HG02981 (cell line): ENCODE measurements at regions not wholly inside any gene's neighbourhood (a gene's known extent, or its start where the extent isn't known, plus 50 kb on each side); places are given as distances from the start of the nearest gene placed in this dataset.

Source experiments
- ATAC-seq: cut with Tn5 transposase; IDR thresholded peaks from one replicate; pipeline ENCODE4 v1.9.1; 2021; ENCODE audit warnings: mild to moderate bottlenecking, moderate library complexity; ENCODE audit not compliant: unreplicated experiment

DNA sequence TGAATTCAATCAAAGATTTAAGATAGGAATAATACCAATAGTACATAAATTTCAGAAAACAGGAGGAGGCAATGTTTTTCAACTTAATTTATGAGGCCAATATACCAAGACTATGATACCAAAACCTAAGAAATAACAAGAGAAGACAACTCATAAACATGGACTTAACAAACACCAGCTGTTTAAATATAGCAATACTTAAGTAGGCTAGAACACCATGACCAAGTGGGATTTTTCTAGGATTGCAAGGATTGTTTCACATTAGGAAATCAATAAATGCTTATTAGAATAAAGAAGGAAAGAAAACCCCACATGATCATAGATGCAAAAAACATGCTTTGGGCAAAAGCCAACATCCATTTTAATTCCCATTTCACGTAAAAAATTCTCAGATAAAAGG is 355.1 kb downstream of the EPM2A start:
- no peak for ATAC-seq

DNA sequence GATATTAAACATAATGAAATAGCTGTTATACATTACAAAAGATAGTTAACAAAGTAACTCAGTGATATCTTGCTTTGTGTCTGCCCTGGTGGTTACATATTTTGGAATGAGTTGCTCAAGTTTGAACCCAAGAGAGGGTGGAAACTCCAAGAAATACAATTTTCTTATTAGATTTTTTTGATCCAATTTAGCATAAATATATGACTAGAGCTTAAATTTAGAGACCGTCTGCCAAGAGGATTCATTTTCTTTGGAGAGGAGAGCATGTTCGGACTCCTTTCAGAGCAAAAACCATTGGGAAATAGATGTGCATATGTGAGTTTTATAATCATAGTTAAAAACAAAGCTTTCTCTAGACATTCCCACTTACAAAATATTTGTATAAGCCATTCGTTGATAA is 353.4 kb downstream of the EPM2A start:
- no peak for ATAC-seq

DNA sequence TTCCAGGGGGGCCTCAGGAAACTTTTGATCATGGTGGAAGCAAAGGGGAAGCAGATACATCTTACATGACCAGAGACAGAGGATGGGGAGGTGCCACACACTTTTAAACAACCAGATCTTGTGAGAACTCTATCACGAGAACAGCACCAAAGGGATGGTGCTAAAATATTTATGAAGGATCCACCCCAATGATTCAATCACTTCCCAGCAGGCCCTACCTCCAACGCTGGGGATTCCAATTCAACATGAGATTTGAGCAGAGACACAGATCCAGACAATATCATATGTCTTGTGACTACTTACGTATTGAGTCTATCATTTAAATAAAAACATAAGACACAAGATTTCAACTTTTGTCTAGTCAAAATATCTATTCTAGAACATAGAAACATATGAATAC is 351.9 kb downstream of the EPM2A start:
- ATAC-seq, result no peak

DNA sequence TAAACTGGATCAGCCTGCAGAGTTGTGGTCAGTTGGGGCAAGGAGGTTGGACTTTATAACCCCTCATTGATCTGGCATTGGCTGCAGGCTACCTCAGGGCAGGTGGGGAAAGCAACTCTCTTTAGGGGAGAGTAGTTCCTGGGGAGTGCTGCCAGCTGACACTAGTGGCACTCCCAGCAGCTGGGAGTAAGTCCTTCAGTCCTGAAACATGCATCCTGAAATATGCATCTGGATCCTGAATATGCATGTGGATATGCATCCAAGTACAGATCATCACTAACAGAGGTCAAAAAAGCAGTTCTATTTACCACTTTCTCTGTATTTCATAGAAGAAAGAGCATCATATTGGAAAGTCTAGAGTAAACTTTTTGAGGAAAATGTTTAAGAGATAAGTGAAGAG is 350.8 kb downstream of the EPM2A start:
- no peak for ATAC-seq

DNA sequence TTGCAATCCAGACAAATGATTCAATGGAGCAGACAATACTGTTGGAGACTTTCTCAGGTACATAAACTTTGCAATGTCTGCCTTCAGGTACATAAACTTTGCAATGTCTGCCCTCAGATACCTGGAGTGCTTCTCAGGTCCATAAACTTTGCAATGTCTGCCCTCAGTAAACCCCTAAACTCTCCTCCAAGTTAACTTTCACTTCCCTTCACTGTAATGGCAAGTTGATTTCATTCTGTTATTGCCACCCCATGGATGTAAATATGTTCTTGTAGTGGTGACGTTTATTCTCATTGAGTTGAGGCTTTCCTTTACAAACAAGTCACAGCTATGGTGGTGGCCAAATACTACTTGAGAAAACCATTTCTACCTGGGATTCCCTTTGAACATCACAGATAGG is 338.8 kb downstream of the EPM2A start:
- ATAC-seq, result no peak

DNA sequence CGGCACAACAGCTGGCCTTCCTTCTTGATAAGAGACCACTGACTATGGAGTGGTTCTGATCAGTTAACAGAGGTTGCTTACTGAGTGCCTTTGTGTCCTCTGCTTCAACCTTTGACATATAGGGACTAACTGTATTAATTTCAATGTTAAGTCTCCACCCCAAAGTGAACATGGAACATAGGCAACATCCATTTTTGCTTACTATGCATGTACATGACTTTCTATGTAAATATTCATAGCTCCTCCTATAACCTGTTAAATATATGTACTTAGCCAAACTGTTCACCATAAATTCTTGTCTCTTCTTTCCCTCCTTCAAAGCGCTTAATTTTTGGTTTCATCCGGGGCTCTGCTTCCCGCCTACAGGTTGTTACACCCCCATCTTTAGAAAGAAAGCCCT is 334.8 kb downstream of the EPM2A start:
- ATAC-seq, result no peak

DNA sequence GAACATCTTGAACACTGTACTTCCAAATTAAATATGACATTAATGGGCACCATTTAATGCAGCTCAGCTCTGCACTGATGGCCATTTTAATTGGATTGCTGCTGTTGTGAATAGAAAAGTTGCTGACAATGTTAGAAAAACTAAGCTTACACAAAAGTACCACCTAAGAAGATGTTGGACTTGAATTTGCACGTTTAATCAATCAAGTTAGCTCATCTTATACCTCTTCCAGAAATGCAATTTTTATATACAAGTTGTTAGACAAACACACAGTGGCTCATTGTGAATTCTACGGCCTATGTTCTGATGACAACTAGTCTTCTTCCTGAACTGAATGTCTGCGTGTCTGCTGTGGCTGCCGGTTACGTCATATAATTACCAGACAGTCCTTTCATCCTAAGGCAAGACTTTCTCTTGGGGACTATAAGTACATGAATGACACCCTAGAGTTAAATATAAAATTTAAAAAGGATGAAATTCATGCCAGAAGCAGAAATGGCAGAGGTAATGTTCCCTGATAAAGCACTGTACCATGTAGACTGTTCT is 330.2 kb downstream of the EPM2A start:
- no peak for ATAC-seq

DNA sequence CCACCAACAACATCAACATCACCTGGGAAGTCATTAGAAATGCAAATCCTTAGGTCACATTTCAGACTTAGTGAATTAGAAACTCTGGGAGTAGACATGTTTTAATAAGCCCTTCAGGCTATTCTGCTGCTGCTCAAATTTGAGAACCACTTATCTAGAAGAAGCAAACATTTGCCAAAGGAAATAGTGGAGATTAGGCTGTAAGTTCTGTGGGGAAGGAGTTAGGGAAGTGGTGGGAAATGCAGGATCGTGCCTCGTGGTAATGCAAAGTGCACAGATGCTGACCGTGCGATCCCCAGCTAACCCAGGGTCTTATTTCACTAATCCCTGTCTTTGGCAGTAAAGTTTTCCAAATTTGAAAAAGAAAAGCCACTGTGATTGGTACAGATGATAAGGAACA is 328.5 kb downstream of the EPM2A start:
- ATAC-seq, result no peak

DNA sequence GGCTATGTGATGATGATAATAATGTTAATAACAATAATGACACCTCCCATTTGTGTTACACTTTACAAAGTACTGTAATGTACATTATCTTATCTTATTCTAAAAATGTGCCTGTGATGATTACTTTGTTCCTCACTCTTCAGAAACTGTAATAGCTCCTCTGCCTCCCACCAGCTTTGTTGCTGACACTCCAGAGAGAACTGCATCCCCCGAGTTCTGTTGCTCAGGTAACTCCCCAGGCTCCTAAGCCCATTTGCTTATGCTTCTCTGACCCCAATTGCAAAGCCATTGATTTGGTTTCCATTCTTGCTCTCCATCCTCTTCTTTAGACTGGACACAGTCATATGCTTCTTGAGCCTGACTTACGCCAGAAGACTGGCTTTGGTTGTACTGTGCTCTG is 319.7 kb downstream of the EPM2A start:
- ATAC-seq, result no peak

DNA sequence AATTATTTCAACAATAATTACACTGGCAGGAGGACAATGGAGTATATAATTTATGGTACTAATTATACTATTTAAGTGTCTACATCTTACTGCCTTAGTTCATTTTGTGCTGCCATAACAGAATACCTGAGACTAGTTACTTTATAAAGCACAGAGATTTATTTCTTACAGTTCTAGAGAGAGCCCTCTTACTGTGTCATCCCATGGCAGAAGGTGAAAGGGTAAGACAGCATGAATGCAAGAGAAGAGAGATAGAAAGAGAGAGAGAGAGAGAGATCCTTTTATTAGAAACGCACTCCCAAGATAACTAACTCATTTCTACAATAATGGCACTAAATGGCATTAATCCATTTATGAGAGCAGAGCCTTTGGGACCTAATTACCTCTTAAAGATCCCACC is 314.7 kb downstream of the EPM2A start:
- ATAC-seq, result no peak

DNA sequence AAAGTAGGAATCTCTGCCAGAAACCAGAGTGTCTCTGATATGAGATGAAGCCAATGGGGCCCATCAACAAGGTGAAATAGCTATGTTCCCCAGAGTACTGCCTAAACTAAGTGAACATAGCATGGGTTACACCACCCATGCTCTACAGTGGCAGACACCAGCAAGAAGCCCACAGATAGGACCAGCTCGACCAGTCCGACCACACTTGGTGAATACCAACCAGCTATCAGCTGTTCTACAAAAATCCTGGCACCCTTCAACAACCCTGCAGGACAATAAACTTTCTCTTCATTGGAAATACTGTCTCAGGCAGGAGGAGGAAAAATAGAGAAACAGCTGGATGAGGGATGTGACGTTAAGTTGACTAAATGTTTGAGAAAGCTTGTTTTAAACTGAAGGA is 311.4 kb downstream of the EPM2A start:
- no peak for ATAC-seq

DNA sequence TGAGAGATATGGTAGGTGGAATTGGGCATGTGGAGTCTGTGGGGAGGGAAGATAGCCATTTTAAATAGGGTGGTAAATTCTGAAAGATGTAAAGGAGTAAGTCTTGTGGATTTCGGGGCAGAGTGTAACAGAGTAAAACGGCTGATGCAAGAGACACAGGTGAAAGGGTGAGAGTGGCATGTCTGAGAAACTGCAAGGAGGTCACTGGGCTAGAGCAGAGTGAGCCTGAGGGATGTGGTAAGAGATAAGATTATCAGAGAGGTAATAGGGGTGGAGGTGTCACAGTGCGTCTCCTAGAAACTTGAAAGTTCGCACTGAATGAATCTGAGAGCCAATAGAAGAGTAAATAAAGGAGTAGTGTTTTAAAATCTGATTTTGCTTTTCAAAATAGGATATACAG is 308.1 kb downstream of the EPM2A start:
- no peak for ATAC-seq

DNA sequence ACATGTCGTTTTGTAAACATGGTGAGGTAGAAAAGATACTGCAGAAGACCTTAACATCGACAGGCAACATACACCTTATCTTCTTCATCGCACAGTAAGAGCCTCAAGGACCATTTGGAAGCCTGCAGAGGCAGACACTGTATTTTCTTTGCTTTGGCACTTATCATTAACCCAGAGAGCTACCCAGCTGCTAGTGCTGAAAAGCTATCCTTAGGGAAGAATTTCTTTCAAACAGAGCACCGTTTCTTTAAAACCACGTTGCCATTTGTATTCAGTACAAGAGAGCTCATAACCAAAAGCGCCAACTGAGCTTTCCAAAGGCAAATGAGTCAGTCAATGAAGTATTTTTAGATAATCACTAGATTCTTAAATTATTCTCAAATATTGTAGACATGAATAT is 306.6 kb downstream of the EPM2A start:
- no peak for ATAC-seq

DNA sequence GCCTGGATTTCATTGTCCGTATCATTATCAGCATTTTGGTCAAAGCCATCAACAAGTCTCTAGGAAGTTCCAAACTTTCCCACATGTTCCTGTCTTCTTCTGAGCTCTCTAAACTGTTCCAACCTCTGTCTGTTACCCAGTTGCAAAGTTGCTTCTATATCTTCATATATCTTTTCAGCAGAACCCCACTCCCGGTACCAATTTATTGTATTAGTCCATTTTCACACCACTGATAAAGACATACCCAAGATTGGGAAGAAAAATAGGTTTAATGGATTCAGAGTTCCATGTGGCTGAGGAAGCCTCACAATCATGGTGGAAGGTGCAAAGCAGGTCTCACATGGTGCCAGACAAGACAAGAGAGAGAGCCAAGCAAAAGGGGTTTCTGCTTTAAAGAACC is 293.2 kb downstream of the EPM2A start:
- ATAC-seq, result no peak

DNA sequence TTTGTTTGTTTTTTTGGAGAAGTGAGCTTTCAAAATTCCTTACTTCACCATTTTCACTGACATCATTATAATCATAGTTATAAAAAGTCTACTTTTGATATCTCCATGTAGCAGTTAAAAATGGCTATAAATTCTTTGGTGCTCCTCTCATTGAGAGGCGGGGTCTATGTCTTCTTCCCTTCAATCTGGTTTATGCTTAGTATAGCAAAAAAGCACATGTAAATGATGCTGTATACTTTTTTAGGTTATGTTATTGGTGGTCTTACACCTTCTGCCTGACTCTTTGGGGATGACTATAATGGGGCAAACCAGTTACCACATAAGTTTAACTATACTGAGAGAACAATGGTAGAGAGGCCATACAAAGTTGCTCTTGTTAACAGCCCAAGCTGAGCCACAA is 289.6 kb downstream of the EPM2A start:
- ATAC-seq, result no peak

DNA sequence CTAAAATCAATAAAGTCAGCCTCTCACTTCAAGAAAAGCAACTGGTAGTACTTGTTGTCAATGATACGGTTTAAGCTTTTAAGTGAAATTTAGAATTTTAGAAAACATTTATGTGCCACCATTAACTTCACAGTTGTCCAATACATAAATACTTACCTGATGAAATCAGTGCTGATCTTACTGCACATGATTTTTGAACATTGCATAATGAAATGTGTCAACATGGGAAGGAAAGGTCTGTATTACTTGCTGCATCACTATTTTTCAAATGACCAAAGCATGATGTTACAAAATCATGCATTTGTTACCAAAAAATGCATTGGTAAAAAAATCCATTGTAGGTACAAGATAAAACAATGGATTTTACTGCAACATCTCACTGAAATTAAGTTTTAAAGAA is 284.3 kb downstream of the EPM2A start:
- ATAC-seq, result no peak

DNA sequence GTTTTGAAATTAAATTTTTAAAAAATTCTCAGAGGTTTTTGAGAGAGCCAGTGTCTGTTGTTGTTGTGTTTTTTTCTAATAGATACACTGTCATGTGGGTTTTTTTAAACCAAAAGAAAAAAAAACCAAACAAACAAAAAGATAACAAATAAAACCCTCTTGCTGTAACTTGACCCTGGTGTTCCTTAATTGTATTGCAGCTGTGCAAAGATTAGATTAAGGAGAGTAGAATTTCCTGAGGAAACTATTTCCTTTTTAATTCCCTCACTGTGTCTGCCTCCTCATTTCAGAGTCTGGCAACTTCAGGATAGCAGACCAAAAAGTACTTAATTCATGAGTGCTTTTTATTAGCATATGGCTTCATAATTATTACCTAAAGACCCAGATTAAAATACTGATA is 281.9 kb downstream of the EPM2A start:
- ATAC-seq, result no peak

DNA sequence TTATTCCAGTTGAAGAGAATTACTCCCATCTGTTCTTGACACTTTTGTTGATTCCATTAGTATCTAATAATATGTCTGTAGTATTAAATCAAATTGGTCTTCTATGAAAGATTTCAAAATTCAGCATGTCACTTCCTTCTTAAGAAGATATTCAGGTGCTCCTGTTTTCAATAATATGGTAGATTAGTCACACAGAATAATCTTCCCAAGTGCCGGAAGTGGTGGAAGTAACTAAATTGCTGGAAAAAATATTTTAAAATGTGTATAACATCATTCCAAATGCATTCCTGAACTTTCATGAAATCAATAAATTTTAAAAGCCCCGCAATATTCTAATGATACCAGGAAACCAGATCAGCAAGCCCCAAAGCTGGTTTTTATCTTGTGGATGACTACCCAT is 281.3 kb downstream of the EPM2A start:
- no peak for ATAC-seq

DNA sequence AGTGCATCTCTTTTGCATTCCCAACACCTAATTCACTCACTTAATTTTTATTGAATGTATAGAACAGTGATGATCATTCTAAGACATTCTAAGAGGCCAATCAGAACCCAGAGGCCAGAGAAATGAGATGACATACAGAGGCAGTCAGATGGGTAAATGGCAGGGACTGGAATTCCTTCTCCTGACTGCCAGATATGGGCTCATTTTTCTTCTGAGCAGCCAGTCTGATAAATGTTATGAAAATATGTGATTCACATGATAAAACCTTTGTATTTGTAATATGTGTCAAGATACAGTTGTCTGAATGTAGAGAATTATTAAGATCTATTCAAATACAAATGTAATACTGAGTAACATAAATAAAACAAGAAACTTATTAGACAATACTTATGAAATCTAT is 277.8 kb downstream of the EPM2A start:
- ATAC-seq, result no peak

DNA sequence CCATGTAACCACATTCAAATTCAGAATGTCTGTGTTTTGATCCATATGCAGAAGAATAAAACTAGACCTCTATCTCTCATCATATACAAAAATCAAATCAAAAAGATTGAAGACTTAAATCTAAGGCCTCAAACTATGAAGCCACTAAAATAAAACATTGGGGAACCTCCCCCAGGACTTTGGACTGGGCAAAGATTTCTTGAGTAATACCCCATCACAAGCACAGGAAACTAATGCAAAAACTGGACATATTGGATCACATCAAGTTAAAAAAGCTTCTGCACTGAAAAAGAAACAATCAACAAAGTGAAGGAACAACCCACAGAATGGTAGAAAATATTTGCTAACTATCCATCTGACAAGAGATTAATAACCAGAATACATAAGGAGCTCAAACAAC is 266.8 kb downstream of the EPM2A start:
- no peak for ATAC-seq

DNA sequence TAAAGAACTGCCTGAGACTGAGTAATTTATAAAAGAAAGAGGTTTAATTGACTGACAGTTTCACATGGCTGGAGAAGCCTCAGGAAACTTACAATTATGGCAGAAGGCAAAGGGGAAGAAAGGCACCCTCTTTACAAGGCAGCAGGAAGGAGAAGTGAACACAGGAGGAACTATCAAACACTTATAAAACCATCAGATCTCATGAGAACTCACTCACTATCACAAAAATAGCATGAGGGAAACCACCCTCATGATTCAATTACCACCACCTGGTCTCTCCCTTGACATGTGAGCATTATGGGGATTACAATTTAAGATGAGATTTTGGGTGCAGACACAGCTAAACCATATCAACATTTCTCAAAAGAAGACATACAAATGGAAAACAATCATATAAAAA is 266.3 kb downstream of the EPM2A start:
- ATAC-seq, result no peak

DNA sequence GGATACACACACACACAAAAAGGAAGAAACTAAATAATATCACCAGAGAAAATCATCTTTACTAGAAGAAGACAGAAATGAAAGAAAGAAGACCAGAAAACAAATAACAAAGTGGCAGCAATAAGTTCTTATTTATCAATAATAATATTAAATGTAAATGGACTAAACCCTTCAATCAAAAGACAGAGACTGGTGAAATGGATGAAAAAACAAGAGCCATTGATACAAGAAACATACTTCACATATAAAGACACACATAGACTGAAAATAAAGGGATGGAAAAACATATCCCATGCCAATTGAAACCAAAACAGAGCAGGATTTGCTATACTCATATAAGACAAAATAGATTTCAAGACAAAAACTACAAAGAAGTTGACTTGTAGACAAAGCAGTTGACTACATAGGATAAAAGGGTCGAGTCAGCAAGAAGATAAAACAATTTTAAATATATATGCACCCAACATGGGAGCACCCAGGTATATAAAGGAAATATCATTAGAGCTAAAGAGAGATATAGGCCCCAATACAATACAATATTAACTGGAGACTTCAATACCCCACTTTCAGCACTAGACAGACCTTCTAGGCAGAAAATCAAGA is 259.4 kb downstream of the EPM2A start:
- no peak for ATAC-seq

DNA sequence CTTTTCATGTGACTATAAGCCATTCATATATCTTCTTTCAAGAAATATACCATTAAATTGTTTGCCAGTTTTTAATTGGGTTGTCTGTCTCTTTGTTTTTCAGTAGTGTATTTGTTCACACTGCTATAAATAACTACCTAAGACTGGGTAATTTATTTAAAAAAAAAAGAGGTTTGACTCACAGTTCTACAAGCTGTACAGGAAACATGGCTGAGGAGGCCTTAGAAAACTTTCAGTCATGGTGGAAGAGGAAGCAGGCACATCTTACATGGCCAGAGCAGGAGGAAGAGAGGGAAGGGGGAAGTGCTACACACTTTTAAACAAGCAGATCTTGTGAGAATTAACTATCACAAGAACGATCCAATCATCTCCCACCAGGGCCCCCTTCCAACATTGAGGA is 255.3 kb downstream of the EPM2A start:
- no peak for ATAC-seq
